Breast epithelium (tissue), 4 donors: ENCODE measurements at regions not wholly inside any gene's neighbourhood (a gene's known extent, or its start where the extent isn't known, plus 50 kb on each side); places are given as distances from the start of the nearest gene placed in this dataset.
"Not testable (repeated sequence)": the region's sequence is repeated elsewhere in the genome, so short reads cannot be mapped to it uniquely, and the experiment has no call there.

ENCODE experiments used
- DNase-seq, 2 donors: peaks; one replicate each; pipeline ENCODE4 v3.0.0-alpha.2; 2019; ENCODE audit warnings: low spot score in 2 of 2
- H3K27ac ChIP-seq, 2 donors: fragments of 200-600 bp; sonication (generic) in 1 of 2; one replicate each; pipeline ENCODE4 v1.5.1; 2016 to 2019; ENCODE audit warnings: mild to moderate bottlenecking in 1 of 2
- H3K27me3 ChIP-seq, 2 donors: fragments of 200-600 bp; sonication (generic) in 1 of 2; one replicate each; pipeline versions ENCODE4 v1.5.1 to v1.6.0; 2017 to 2019; ENCODE audit warnings: control low read depth in 1 of 2, mild to moderate bottlenecking in 1 of 2
- H3K36me3 ChIP-seq: fragments of 200-600 bp; one replicate; pipeline ENCODE4 v1.5.1; 2019
- H3K4me1 ChIP-seq, 2 donors: fragments of 200-600 bp; sonication (generic); one replicate each; pipeline ENCODE4 v1.5.1; 2016 to 2019; ENCODE audit warnings: control low read depth in 1 of 2
- H3K4me3 ChIP-seq, 3 donors: fragments of 200-600 bp; sonication (generic); 1 replicate in 2 of 3; 2 replicates in 1 of 3; pipeline ENCODE4 v1.5.1; 2016 to 2019; ENCODE audit warnings: mild to moderate bottlenecking in 3 of 3, moderate library complexity in 2 of 3
- H3K9me3 ChIP-seq, 2 donors: fragments of 200-600 bp; sonication (generic) in 1 of 2; one replicate each; pipeline ENCODE4 v1.5.1; 2016 to 2019; ENCODE audit warnings: control low read depth in 1 of 2
- CTCF ChIP-seq, 3 donors: fragments of 450-650 bp; IDR thresholded peaks; one replicate each; pipeline ENCODE4 v1.5.1; 2016 to 2017; ENCODE audit warnings: antibody characterized with exemption in 3 of 3, mild to moderate bottlenecking in 3 of 3, moderate library complexity in 3 of 3
- POLR2A ChIP-seq: fragments of 450-650 bp; IDR thresholded peaks from one replicate; pipeline ENCODE4 v1.6.1; 2016; ENCODE audit warnings: antibody characterized with exemption, mild to moderate bottlenecking, moderate library complexity
- POLR2AphosphoS5 ChIP-seq, 3 donors: sonication (generic); formaldehyde crosslinking; IDR thresholded peaks; one replicate each; pipeline ENCODE4 v1.6.1; 2017; ENCODE audit warnings: antibody characterized with exemption in 3 of 3
- intact Hi-C: fragments of 100-400 bp; cut with DNase I; formaldehyde crosslinking; loops from one replicate; pipeline ENCODE4 v1.15.1; 2023; ENCODE audit warnings: low total_unique reads

- intact Hi-C loops = no loop called here
- H3K9me3 ChIP-seq = no peaks in the 10 kb centered on the region
- H3K27ac ChIP-seq = no peak overlapping the region
- no peak for DNase-seq
- no peaks in the 10 kb centered on the region for H3K4me1 ChIP-seq
- no peaks in the 10 kb centered on the region for H3K36me3 ChIP-seq
- H3K27me3 ChIP-seq = no peaks in the 10 kb centered on the region
- no peak overlapping the region for H3K4me3 ChIP-seq
- TF ChIP-seq CTCF (IDR thresholded peaks at IDR 0.05) = no peak
- no peak for TF ChIP-seq POLR2A
- TF ChIP-seq POLR2AphosphoS5 (IDR thresholded peaks at IDR 0.05) = no peak
Observed at GRCh38 chr14:84492685-84493084, 1037.3 kb upstream of the FLRT2 start.

GRCh38 chr14:84493779-84494178 is 1036.2 kb upstream of the FLRT2 start:
- no peak overlapping the region for H3K27ac ChIP-seq
- H3K9me3 ChIP-seq = no peaks in the 10 kb centered on the region
- TF ChIP-seq POLR2AphosphoS5 (IDR thresholded peaks at IDR 0.05) (no peak), CTCF (IDR thresholded peaks at IDR 0.05) (no peak), POLR2A (no peak)
- intact Hi-C loops = no loop called here
- no peaks in the 10 kb centered on the region for H3K27me3 ChIP-seq
- no peak overlapping the region for H3K4me3 ChIP-seq
- H3K36me3 ChIP-seq = no peaks in the 10 kb centered on the region
- no peaks in the 10 kb centered on the region for H3K4me1 ChIP-seq
- DNase-seq = no peak

- Histone ChIP-seq H3K36me3 (no peaks in the 10 kb centered on the region), H3K4me1 (no peaks in the 10 kb centered on the region), H3K27ac (no peak overlapping the region), H3K9me3 (no peaks in the 10 kb centered on the region), H3K4me3 (no peak overlapping the region), H3K27me3 (no peaks in the 10 kb centered on the region)
- DNase-seq = no peak
- intact Hi-C loops = no loop called here
- no peak for TF ChIP-seq POLR2A
- no peak for TF ChIP-seq CTCF (IDR thresholded peaks at IDR 0.05)
- no peak for TF ChIP-seq POLR2AphosphoS5 (IDR thresholded peaks at IDR 0.05)
Observed at GRCh38 chr14:84496677-84497076, 1033.3 kb upstream of the FLRT2 start.

GRCh38 chr14:84512823-84513222 is 1017.1 kb upstream of the FLRT2 start:
- DNase-seq, H3K27me3 ChIP-seq, H3K4me3 ChIP-seq, H3K36me3 ChIP-seq, H3K27ac ChIP-seq, H3K9me3 ChIP-seq, H3K4me1 ChIP-seq, intact Hi-C loops: not testable (repeated sequence)

- no peaks in the 10 kb centered on the region for H3K9me3 ChIP-seq
- H3K4me1 ChIP-seq = no peaks in the 10 kb centered on the region
- no peaks in the 10 kb centered on the region for H3K36me3 ChIP-seq
- intact Hi-C loops = no loop called here
- H3K27me3 ChIP-seq = no peaks in the 10 kb centered on the region
- H3K4me3 ChIP-seq = no peak overlapping the region
- TF ChIP-seq POLR2AphosphoS5 (IDR thresholded peaks at IDR 0.05) (no peak), POLR2A (no peak), CTCF (IDR thresholded peaks at IDR 0.05) (no peak)
- no peak for DNase-seq
- H3K27ac ChIP-seq = no peak overlapping the region
Observed at GRCh38 chr14:84519836-84520235, 1010.1 kb upstream of the FLRT2 start.

- no peak for DNase-seq
- Histone ChIP-seq H3K4me3 (no peak overlapping the region), H3K4me1 (no peaks in the 10 kb centered on the region), H3K9me3 (no peaks in the 10 kb centered on the region), H3K27me3 (no peaks in the 10 kb centered on the region), H3K27ac (no peak overlapping the region), H3K36me3 (no peaks in the 10 kb centered on the region)
- TF ChIP-seq CTCF (IDR thresholded peaks at IDR 0.05) (no peak), POLR2A (no peak), POLR2AphosphoS5 (IDR thresholded peaks at IDR 0.05) (no peak)
- intact Hi-C loops = no loop called here
Observed at GRCh38 chr14:84520711-84521338, 1009.1 kb upstream of the FLRT2 start.
